HEK293 (cell line): ENCODE measurements at regions not wholly inside any gene's neighbourhood (a gene's known extent, or its start where the extent isn't known, plus 50 kb on each side); places are given as distances from the start of the nearest gene placed in this dataset.

Experiments used
- CTCF ChIA-PET: fragments of 350-600 bp; formaldehyde crosslinking; extraction: SDS; loops from one replicate; lab custom pipeline; 2021; ENCODE audit warnings: antibody characterized with exemption; lab: Yijun Ruan, JAX
- POLR2A ChIA-PET: fragments of 300-600 bp; formaldehyde crosslinking; extraction: SDS; loops from one replicate; lab custom pipeline; 2020; ENCODE audit warnings: antibody characterized with exemption, inconsistent platforms; lab: Yijun Ruan, JAX
- H3K27ac ChIP-seq: fragments of 200-500 bp; sonication (Bioruptor generic); 2 replicates; pipeline ENCODE4 v1.5.1; 2014; ENCODE audit warnings: low read depth, low read length, control low read depth, inconsistent platforms; ENCODE audit errors: extremely low read depth
- H3K36me3 ChIP-seq, 2 experiments: fragments of 200-500 bp in 1 of 2; sonication (Bioruptor generic) in 1 of 2; 1 replicate in 1 of 2; 2 replicates in 1 of 2; pipeline ENCODE4 v1.5.1; 2014 to 2017; ENCODE audit warnings: inconsistent platforms in 2 of 2, low read length in 2 of 2; ENCODE audit not compliant: control insufficient read depth in 2 of 2, insufficient read depth in 1 of 2
- H3K4me1 ChIP-seq: fragments of 200-500 bp; sonication (Bioruptor generic); 2 replicates; pipeline ENCODE4 v1.5.1; 2014; ENCODE audit warnings: mild to moderate bottlenecking, low read length, inconsistent platforms; ENCODE audit not compliant: control insufficient read depth, insufficient read depth
- H3K4me3 ChIP-seq: 2 replicates; pipeline ENCODE4 v1.5.1; 2011; ENCODE audit warnings: low read depth, mild to moderate bottlenecking, control low read depth, low read length, moderate library complexity
- H3K9me3 ChIP-seq: fragments of 200-500 bp; sonication (Bioruptor generic); 2 replicates; pipeline ENCODE4 v1.5.1; 2014; ENCODE audit warnings: low read depth, low read length, inconsistent platforms; ENCODE audit not compliant: control insufficient read depth, insufficient read depth
- GLIS2 ChIP-seq: fragments of 450-650 bp; formaldehyde crosslinking; IDR thresholded peaks from 2 replicates; pipeline ENCODE4 v1.5.1; 2016; ENCODE audit warnings: missing biosample characterization, missing genetic modification characterization
- HOXD13 ChIP-seq: sonication (generic); formaldehyde crosslinking; IDR thresholded peaks from 2 replicates; pipeline ENCODE4 v1.8.0; 2022; ENCODE audit warnings: missing genetic modification reagents, borderline replicate concordance
- IKZF3 ChIP-seq: fragments of 450-650 bp; IDR thresholded peaks from 2 replicates; pipeline ENCODE4 v1.5.0; 2018; ENCODE audit warnings: missing biosample characterization, mild to moderate bottlenecking, missing genetic modification characterization, moderate library complexity
- OVOL3 ChIP-seq: fragments of 450-650 bp; formaldehyde crosslinking; IDR thresholded peaks from 2 replicates; pipeline ENCODE4 v1.5.1; 2016; ENCODE audit warnings: missing biosample characterization, missing genetic modification characterization
- PRDM6 ChIP-seq: fragments of 450-650 bp; formaldehyde crosslinking; IDR thresholded peaks from 2 replicates; pipeline ENCODE4 v1.5.1; 2017; ENCODE audit warnings: missing biosample characterization, missing genetic modification characterization
- RBAK ChIP-seq: fragments of 450-650 bp; formaldehyde crosslinking; IDR thresholded peaks from 2 replicates; pipeline ENCODE4 v1.5.1; 2016; ENCODE audit warnings: missing biosample characterization, missing genetic modification characterization
- SP3 ChIP-seq: fragments of 450-650 bp; formaldehyde crosslinking; IDR thresholded peaks from 2 replicates; pipeline ENCODE4 v1.5.1; 2016; ENCODE audit warnings: missing biosample characterization, missing genetic modification characterization
- ZBTB1 ChIP-seq: fragments of 450-650 bp; formaldehyde crosslinking; IDR thresholded peaks from 2 replicates; pipeline ENCODE4 v1.5.1; 2016; ENCODE audit warnings: missing biosample characterization, missing genetic modification characterization
- ZBTB17 ChIP-seq: fragments of 450-650 bp; formaldehyde crosslinking; IDR thresholded peaks from 2 replicates; pipeline ENCODE4 v1.5.1; 2016; ENCODE audit warnings: missing biosample characterization, missing genetic modification characterization
- ZBTB49 ChIP-seq: fragments of 450-650 bp; formaldehyde crosslinking; IDR thresholded peaks from 2 replicates; pipeline ENCODE4 v1.5.1; 2016; ENCODE audit warnings: missing biosample characterization, missing genetic modification characterization, low read depth
- ZIC2 ChIP-seq: fragments of 450-650 bp; formaldehyde crosslinking; IDR thresholded peaks from 2 replicates; pipeline ENCODE4 v1.5.1; 2016; ENCODE audit warnings: missing biosample characterization, missing genetic modification characterization
- ZNF221 ChIP-seq: fragments of 450-650 bp; formaldehyde crosslinking; IDR thresholded peaks from 2 replicates; pipeline ENCODE4 v1.5.1; 2017; ENCODE audit warnings: missing biosample characterization, missing genetic modification characterization, borderline replicate concordance
- ZNF292 ChIP-seq: fragments of 450-650 bp; formaldehyde crosslinking; IDR thresholded peaks from 2 replicates; pipeline ENCODE4 v1.5.1; 2016; ENCODE audit warnings: low read depth, missing biosample characterization, missing genetic modification characterization, borderline replicate concordance
- ZNF302 ChIP-seq: fragments of 450-650 bp; formaldehyde crosslinking; IDR thresholded peaks from 2 replicates; pipeline ENCODE4 v1.5.1; 2016; ENCODE audit warnings: missing biosample characterization, missing genetic modification characterization, low read depth
- ZNF391 ChIP-seq: fragments of 450-650 bp; formaldehyde crosslinking; IDR thresholded peaks from 2 replicates; pipeline ENCODE4 v1.5.1; 2016; ENCODE audit warnings: low read depth, missing biosample characterization, missing genetic modification characterization, borderline replicate concordance
- ZNF544 ChIP-seq: fragments of 450-650 bp; formaldehyde crosslinking; IDR thresholded peaks from 2 replicates; pipeline ENCODE4 v1.5.0; 2017; ENCODE audit warnings: missing biosample characterization, missing genetic modification characterization
- ZNF560 ChIP-seq: fragments of 450-650 bp; formaldehyde crosslinking; IDR thresholded peaks from 2 replicates; pipeline ENCODE4 v1.5.1; 2017; ENCODE audit warnings: missing biosample characterization, missing genetic modification characterization, borderline replicate concordance
- ZNF585B ChIP-seq: fragments of 450-650 bp; formaldehyde crosslinking; IDR thresholded peaks from 2 replicates; pipeline ENCODE4 v1.5.1; 2016; ENCODE audit warnings: missing biosample characterization, missing genetic modification characterization
- ZNF629 ChIP-seq: fragments of 450-650 bp; formaldehyde crosslinking; IDR thresholded peaks from 2 replicates; pipeline ENCODE4 v1.5.1; 2017; ENCODE audit warnings: missing biosample characterization, missing genetic modification characterization
- ZNF658 ChIP-seq: fragments of 450-650 bp; formaldehyde crosslinking; IDR thresholded peaks from 2 replicates; pipeline ENCODE4; 2016; ENCODE audit warnings: missing biosample characterization, missing genetic modification characterization
- ZNF664 ChIP-seq: fragments of 450-650 bp; formaldehyde crosslinking; IDR thresholded peaks from 2 replicates; pipeline ENCODE4 v1.5.1; 2016; ENCODE audit warnings: missing biosample characterization, missing genetic modification characterization
- ZNF776 ChIP-seq: fragments of 450-650 bp; formaldehyde crosslinking; IDR thresholded peaks from 2 replicates; pipeline ENCODE4 v1.5.0; 2017; ENCODE audit warnings: missing biosample characterization, missing genetic modification characterization, borderline replicate concordance
- ZSCAN16 ChIP-seq: fragments of 450-650 bp; formaldehyde crosslinking; IDR thresholded peaks from 2 replicates; pipeline ENCODE4 v1.5.1; 2016; ENCODE audit warnings: missing biosample characterization, missing genetic modification characterization
- ZSCAN23 ChIP-seq: fragments of 450-650 bp; formaldehyde crosslinking; IDR thresholded peaks from 2 replicates; pipeline ENCODE4 v1.5.1; 2016; ENCODE audit warnings: missing biosample characterization, missing genetic modification characterization
- ZSCAN5A ChIP-seq: fragments of 450-650 bp; formaldehyde crosslinking; IDR thresholded peaks from 2 replicates; pipeline ENCODE4 v1.5.1; 2016; ENCODE audit warnings: missing biosample characterization, missing genetic modification characterization
- ZXDB ChIP-seq: fragments of 450-650 bp; formaldehyde crosslinking; IDR thresholded peaks from 2 replicates; pipeline ENCODE4 v1.5.1; 2016; ENCODE audit warnings: missing biosample characterization, missing genetic modification characterization

- TF ChIP-seq RBAK (tag by site-specific recombination) (no peak), OVOL3 (tag by site-specific recombination) (no peak), ZNF544 (tag by site-specific recombination) (no peak), ZXDB (no peak), ZNF302 (tag by site-specific recombination) (no peak), ZBTB49 (tag by site-specific recombination) (no peak)
These were observed 129.7 kb upstream of the KCNH7 start (continued) for GRCh38 chr2:162968306-162968705.

GRCh38 chr2:162967811-162968210, 129.2 kb upstream of the KCNH7 start:
- Histone ChIP-seq H3K36me3 (no peaks in the 10 kb centered on the region), H3K4me3 (no peak overlapping the region)
- CTCF ChIA-PET, result no interaction called here
- no peak for TF ChIP-seq ZNF658 (tag by site-specific recombination)
- no peak for TF ChIP-seq ZIC2 (tag by site-specific recombination)
- TF ChIP-seq ZNF560 (tag by site-specific recombination), result no peak
- TF ChIP-seq ZBTB17 (tag by site-specific recombination), result no peak
- TF ChIP-seq GLIS2 (tag by site-specific recombination), result no peak
- no peak for TF ChIP-seq ZNF292 (tag by site-specific recombination)
- TF ChIP-seq PRDM6 (tag by site-specific recombination), result no peak
- TF ChIP-seq ZNF221 (tag by site-specific recombination), result no peak
- no peak for TF ChIP-seq ZSCAN5A (tag by site-specific recombination)
- TF ChIP-seq IKZF3 (tag by site-specific recombination), result no peak
- TF ChIP-seq HOXD13 (CRISPR knock-in tag), result no peak
- no peak for TF ChIP-seq ZNF664 (tag by site-specific recombination)
- TF ChIP-seq ZNF391, result no peak
- TF ChIP-seq SP3 (tag by site-specific recombination), result no peak
- no peak for TF ChIP-seq ZNF629 (tag by site-specific recombination)
- TF ChIP-seq ZBTB1 (tag by site-specific recombination), result no peak
- TF ChIP-seq ZNF585B (tag by site-specific recombination), result no peak
- no peak for TF ChIP-seq ZSCAN23 (tag by site-specific recombination)
- TF ChIP-seq ZSCAN16 (tag by site-specific recombination), result no peak
- no peak for TF ChIP-seq ZNF776 (tag by site-specific recombination)
- TF ChIP-seq, all 188 proteins: peak for 0
- Histone ChIP-seq H3K27ac (no peak overlapping the region), H3K9me3 (no peaks in the 10 kb centered on the region), H3K4me1 (no peaks in the 10 kb centered on the region)
- POLR2A ChIA-PET, result no interaction called here
